CD8-positive, alpha-beta memory T cell (primary cell): ENCODE measurements at regions not wholly inside any gene's neighbourhood (a gene's known extent, or its start where the extent isn't known, plus 50 kb on each side); places are given as distances from the start of the nearest gene placed in this dataset.

Source experiments
- CTCF ChIA-PET: fragments of 350-600 bp; sonication (Branson Sonifier 250); formaldehyde crosslinking; loops from one replicate; lab custom pipeline; 2021; ENCODE audit warnings: antibody characterized with exemption; lab: Charles Lee
- POLR2A ChIA-PET: fragments of 350-600 bp; sonication (Branson Sonifier 250); formaldehyde crosslinking; loops from one replicate; lab custom pipeline; 2021; ENCODE audit warnings: antibody characterized with exemption; lab: Charles Lee
- DNase-seq, 5 donors: peaks; one replicate each; pipeline versions ENCODE4 v3.0.0 to v3.0.0-alpha.2; 2020 to 2022; ENCODE audit warnings: mixed read lengths in 1 of 5
- H3K27ac ChIP-seq: one replicate; pipeline ENCODE4 v1.7.0; 2013; ENCODE audit warnings: low read depth, mild to moderate bottlenecking, low read length, moderate library complexity
- H3K27me3 ChIP-seq: 2 replicates; pipeline ENCODE4 v1.7.0; 2013; ENCODE audit warnings: low read length, mild to moderate bottlenecking; ENCODE audit not compliant: insufficient read depth, poor library complexity, severe bottlenecking
- H3K36me3 ChIP-seq: 2 replicates; pipeline ENCODE4 v1.7.0; 2013; ENCODE audit warnings: mild to moderate bottlenecking, low read length, moderate library complexity; ENCODE audit not compliant: insufficient read depth
- H3K4me1 ChIP-seq: 2 replicates; pipeline ENCODE4 v1.7.0; 2013; ENCODE audit warnings: mild to moderate bottlenecking, low read length, moderate library complexity; ENCODE audit not compliant: insufficient read depth
- H3K4me3 ChIP-seq: 2 replicates; pipeline ENCODE4 v1.7.0; 2013; ENCODE audit warnings: mild to moderate bottlenecking, low read length
- H3K9me3 ChIP-seq: 2 replicates; pipeline ENCODE4 v1.7.0; 2013; ENCODE audit warnings: mild to moderate bottlenecking, low read length
- H3K27ac Mint-ChIP-seq, 8 donors: one replicate each; pipeline ENCODE4 v1.8.0; 2020 to 2021; ENCODE audit warnings: mixed read lengths in 8 of 8, mild to moderate bottlenecking in 6 of 8, inconsistent platforms in 3 of 8, moderate library complexity in 3 of 8
- H3K27me3 Mint-ChIP-seq, 2 donors: one replicate each; pipeline ENCODE4 v1.8.0; 2020 to 2021; ENCODE audit warnings: mixed read lengths in 2 of 2, mild to moderate bottlenecking in 1 of 2, moderate library complexity in 1 of 2
- H3K36me3 Mint-ChIP-seq, 3 donors: one replicate each; pipeline ENCODE4 v1.8.0; 2020 to 2021; ENCODE audit warnings: mixed read lengths in 3 of 3, inconsistent platforms in 1 of 3, mild to moderate bottlenecking in 1 of 3
- H3K4me1 Mint-ChIP-seq, 3 donors: one replicate each; pipeline ENCODE4 v1.8.0; 2020 to 2021; ENCODE audit warnings: mixed read lengths in 3 of 3, inconsistent platforms in 1 of 3, mild to moderate bottlenecking in 1 of 3
- H3K4me3 Mint-ChIP-seq, 7 donors: one replicate each; pipeline ENCODE4 v1.8.0; 2020 to 2021; ENCODE audit warnings: mixed read lengths in 7 of 7, mild to moderate bottlenecking in 6 of 7, moderate library complexity in 4 of 7, inconsistent platforms in 2 of 7
- H3K9me3 Mint-ChIP-seq, 5 donors: one replicate each; pipeline ENCODE4 v1.8.0; 2020 to 2022; ENCODE audit warnings: mixed read lengths in 5 of 5, mild to moderate bottlenecking in 3 of 5, moderate library complexity in 2 of 5, inconsistent platforms in 1 of 5

DNA sequence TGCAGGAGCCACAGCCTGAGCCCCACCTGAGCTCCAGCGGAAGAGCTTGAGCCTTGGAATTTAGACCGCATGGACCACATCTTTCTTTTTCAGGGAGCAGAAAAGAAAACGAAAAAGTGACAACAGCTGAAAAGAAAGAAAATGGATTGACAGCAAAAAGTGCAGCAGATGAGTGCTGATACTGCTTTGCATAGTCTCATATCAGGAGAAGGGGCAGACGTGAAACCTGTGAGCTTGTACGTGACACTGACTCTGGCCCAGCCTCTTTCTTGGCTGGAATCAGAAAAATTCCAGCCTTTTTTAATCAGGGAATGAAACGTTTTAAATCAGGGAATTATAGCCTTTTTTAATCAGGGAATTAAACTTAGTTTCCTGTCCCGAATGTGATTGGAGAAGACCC lies 1296.5 kb downstream of the TMEM121 start:
- Mint-ChIP-seq H3K27me3 (peaks cover 18 to 58% of the 10 kb centered on the region in 2 donors), H3K4me1 (no peaks in the 10 kb centered on the region), H3K4me3 (peak overlapping the region in 1 of 7 donors; percentile 66), H3K27ac (no peak overlapping the region), H3K36me3 (no peaks in the 10 kb centered on the region), H3K9me3 (no peaks in the 10 kb centered on the region)
- ChIA-PET CTCF (no interaction called here), POLR2A (no interaction called here)
- H3K27ac ChIP-seq, result no peak overlapping the region
- H3K4me3 ChIP-seq, result no peak overlapping the region
- H3K4me1 ChIP-seq, result no peaks in the 10 kb centered on the region
- H3K36me3 ChIP-seq, result no peaks in the 10 kb centered on the region
- H3K27me3 ChIP-seq, result no peaks in the 10 kb centered on the region
- no peaks in the 10 kb centered on the region for H3K9me3 ChIP-seq
- DNase-seq, result no peak

DNA sequence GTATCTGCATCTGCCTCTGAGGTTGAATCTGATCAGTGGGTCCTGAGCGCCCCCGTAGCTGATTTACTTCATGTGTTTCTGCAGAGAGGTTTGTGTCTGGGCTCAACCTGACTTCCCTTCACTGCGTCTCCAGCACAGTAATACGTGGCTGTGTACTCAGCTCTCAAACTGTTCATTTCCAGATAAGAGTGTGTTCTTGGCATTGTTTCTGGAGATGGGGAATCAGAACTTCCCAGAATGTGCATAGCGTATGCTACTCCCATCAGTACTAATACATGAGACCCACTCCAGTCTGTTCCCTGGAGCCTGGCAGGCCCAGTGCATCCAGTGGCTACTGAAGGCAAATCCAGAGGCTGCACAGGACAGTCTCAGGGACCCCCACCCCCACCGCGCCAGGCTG lies 1297.2 kb downstream of the TMEM121 start:
- H3K27me3 Mint-ChIP-seq, result peaks cover 18 to 55% of the 10 kb centered on the region in 2 donors
- ChIA-PET CTCF (no interaction called here), POLR2A (no interaction called here)

DNA sequence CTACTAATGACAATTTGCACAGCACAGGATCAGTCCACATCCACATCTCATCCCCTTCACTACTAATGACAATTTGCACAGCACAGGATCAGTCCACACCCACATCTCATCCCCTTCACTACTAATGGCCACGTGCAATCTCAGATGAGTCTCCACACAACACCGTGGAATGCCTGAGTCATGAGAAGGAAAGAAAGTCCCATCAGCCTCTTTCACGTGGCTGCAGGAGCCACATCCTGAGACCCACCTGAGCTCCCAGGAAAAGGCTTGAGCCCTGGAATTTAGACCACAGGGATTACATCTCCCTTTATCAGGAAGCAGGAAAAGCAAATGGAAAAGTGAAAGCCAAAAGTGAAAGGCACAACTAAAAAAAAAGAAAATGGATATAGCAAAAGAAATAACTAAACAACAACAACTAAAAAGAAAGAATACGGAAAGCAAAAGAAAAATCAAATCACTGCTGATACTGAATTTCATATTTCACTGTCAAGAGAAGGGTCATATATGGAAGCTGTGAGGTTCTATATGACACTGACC lies 1300.5 kb downstream of the TMEM121 start:
- Mint-ChIP-seq H3K4me1 (no peaks in the 10 kb centered on the region), H3K36me3 (no peaks in the 10 kb centered on the region), H3K27me3 (peaks cover 5 to 36% of the 10 kb centered on the region in 2 donors), H3K9me3 (peaks cover 0 to 2% (median 0%) of the 10 kb centered on the region in 5 donors), H3K27ac (no peak overlapping the region), H3K4me3 (no peak overlapping the region)
- CTCF ChIA-PET, result no interaction called here
- Histone ChIP-seq H3K27ac (no peak overlapping the region), H3K9me3 (no peaks in the 10 kb centered on the region), H3K27me3 (no peaks in the 10 kb centered on the region), H3K36me3 (no peaks in the 10 kb centered on the region), H3K4me1 (no peaks in the 10 kb centered on the region), H3K4me3 (no peak overlapping the region)
- POLR2A ChIA-PET, result no interaction called here
- no peak for DNase-seq

More for the DNA sequence above, 1297.2 kb downstream of the TMEM121 start:
- H3K9me3 ChIP-seq, result no peaks in the 10 kb centered on the region
- no peak overlapping the region for H3K27ac ChIP-seq
- Mint-ChIP-seq H3K36me3 (no peaks in the 10 kb centered on the region), H3K4me1 (no peaks in the 10 kb centered on the region), H3K4me3 (no peak overlapping the region), H3K9me3 (no peaks in the 10 kb centered on the region), H3K27ac (no peak overlapping the region)
- no peak overlapping the region for H3K4me3 ChIP-seq
- H3K4me1 ChIP-seq, result no peaks in the 10 kb centered on the region
- no peak for DNase-seq
- H3K36me3 ChIP-seq, result no peaks in the 10 kb centered on the region
- H3K27me3 ChIP-seq, result no peaks in the 10 kb centered on the region

DNA sequence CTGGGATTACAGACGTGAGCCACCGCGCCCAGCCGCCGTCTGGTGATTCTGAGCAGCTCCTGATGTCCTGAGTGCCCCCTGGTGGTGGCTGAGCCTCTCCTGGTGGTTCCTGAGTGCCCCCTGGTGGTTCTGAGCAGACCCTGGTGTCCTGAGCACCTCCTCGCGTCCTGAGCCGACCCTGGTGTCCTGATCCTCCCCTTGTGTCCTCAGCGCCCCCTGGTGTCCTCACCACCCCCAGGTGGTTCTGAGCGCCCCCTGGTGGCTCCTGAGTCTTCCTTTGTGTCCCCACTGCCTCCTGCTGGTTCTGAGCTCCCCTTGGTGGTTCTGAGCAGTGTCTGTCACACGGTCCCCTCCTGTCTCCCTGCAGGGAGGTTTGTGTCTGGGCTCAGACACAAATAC lies 1304.9 kb downstream of the TMEM121 start:
- CTCF ChIA-PET, result interaction anchor here (1.0 to 2.4 kb wide), 5 partner anchors 9 to 170 kb away, joined by 3 to 27 read pairs (median 7); no protein-coding TSS in a partner anchor
- no peaks in the 10 kb centered on the region for H3K4me1 Mint-ChIP-seq
- H3K36me3 Mint-ChIP-seq, result peaks cover 0 to 5% (median 0%) of the 10 kb centered on the region in 3 donors
- peak overlapping the region in 1 of 8 donors; percentile 41 for H3K27ac Mint-ChIP-seq
- POLR2A ChIA-PET, result no interaction called here
- H3K27me3 Mint-ChIP-seq, result peaks cover 7 to 24% of the 10 kb centered on the region in 2 donors
- peaks cover 0 to 2% (median 0%) of the 10 kb centered on the region in 5 donors for H3K9me3 Mint-ChIP-seq
- H3K4me3 ChIP-seq, result no peak overlapping the region
- no peak overlapping the region for H3K27ac ChIP-seq
- H3K27me3 ChIP-seq, result peaks cover 6% of the 10 kb centered on the region
- no peak overlapping the region for H3K4me3 Mint-ChIP-seq
- no peaks in the 10 kb centered on the region for H3K9me3 ChIP-seq
- no peaks in the 10 kb centered on the region for H3K36me3 ChIP-seq
- H3K4me1 ChIP-seq, result no peaks in the 10 kb centered on the region
- DNase-seq, result peak; percentile 12 to 56 (median 37)

DNA sequence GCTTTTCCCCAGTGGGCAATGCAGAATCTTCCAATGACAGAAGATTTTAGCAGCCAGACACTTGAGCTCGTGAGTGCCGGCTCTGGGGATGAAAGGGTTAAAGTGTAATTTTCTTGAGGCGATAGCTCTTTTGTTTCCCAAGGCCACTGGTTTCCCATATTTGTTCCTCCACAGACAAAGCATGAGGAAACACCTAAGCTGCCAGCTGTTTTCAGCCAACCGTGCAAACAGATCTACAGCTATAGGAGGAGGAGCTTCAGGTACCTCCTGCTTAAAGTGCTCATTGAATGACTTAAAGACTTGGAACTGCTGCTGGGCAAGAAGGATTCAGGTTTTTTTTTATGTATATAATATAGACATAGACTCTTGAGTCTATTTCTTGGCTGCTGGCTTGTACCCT lies 1311.5 kb downstream of the TMEM121 start:
- Mint-ChIP-seq H3K36me3 (peaks cover 0 to 5% (median 5%) of the 10 kb centered on the region in 3 donors), H3K4me3 (no peak overlapping the region), H3K9me3 (peaks cover 0 to 2% (median 0%) of the 10 kb centered on the region in 5 donors), H3K27me3 (peaks cover 6 to 20% of the 10 kb centered on the region in 2 donors), H3K27ac (no peak overlapping the region), H3K4me1 (peaks cover 1 to 8% (median 2%) of the 10 kb centered on the region in 3 donors)
- no peaks in the 10 kb centered on the region for H3K9me3 ChIP-seq
- no peaks in the 10 kb centered on the region for H3K4me1 ChIP-seq
- H3K27ac ChIP-seq, result no peak overlapping the region
- H3K36me3 ChIP-seq, result no peaks in the 10 kb centered on the region
- ChIA-PET POLR2A (no interaction called here), CTCF (interaction anchor here (4.8 kb wide), 1 partner anchor 35 kb away, joined by 21 read pairs; no protein-coding TSS in a partner anchor)
- peaks cover 4% of the 10 kb centered on the region for H3K27me3 ChIP-seq
- no peak for DNase-seq
- H3K4me3 ChIP-seq, result no peak overlapping the region

DNA sequence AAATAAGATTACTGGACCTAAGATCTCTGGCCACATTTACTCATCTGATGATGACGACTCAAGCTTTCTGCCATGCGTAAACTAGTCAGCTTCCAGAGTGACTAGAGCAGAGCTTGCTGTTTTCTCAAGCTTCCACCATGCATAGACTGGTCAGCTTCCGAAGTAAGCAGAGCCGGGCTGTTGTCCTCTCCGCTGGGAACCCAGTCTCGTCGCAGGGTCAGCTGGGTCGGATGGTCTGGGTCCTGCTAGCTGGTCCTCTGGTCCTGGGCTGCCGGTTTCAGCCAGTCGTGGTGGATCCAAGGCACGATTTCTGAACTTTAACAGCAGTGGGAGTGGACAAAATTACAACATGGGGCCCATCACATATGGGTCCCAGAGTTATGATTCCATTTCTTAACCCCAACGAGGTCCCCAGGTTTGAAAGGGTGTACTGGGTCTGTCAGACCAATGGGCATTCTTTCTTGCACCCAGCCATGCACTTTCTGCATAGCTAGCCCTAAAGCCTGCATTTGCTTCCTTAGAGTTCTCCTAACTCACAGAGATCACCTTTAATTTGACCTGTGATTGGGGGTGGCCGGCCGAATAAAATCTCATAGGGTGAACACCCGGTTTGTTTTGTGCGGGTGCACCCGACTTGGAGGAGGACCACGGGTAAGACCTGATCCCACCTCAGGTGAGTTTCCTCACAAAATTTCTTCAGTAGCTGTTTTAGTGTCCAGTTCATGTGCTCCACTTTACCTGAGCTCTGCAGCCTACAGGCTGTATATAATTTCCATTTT lies 1312.8 kb downstream of the TMEM121 start:
- H3K9me3 Mint-ChIP-seq, result no peaks in the 10 kb centered on the region
- CTCF ChIA-PET, result interaction anchor here (1.1 to 4.8 kb wide), 4 partner anchors 8 to 34 kb away, joined by 3 to 27 read pairs (median 12); no protein-coding TSS in a partner anchor
- DNase-seq, result no peak
- peaks cover 0 to 5% (median 3%) of the 10 kb centered on the region in 3 donors for H3K36me3 Mint-ChIP-seq
- H3K4me3 Mint-ChIP-seq, result no peak overlapping the region
- H3K4me1 Mint-ChIP-seq, result peaks cover 12 to 21% (median 14%) of the 10 kb centered on the region in 3 donors
- POLR2A ChIA-PET, result no interaction called here
- H3K27ac Mint-ChIP-seq, result peak overlapping the region in 2 of 8 donors; percentile 29 to 47
- H3K36me3 ChIP-seq, result no peaks in the 10 kb centered on the region
- H3K27ac ChIP-seq, result no peak overlapping the region
- H3K4me1 ChIP-seq, result peaks cover 8% of the 10 kb centered on the region
- H3K27me3 Mint-ChIP-seq, result peaks cover 6 to 10% of the 10 kb centered on the region in 2 donors
- no peaks in the 10 kb centered on the region for H3K27me3 ChIP-seq
- no peaks in the 10 kb centered on the region for H3K9me3 ChIP-seq
- H3K4me3 ChIP-seq, result no peak overlapping the region

DNA sequence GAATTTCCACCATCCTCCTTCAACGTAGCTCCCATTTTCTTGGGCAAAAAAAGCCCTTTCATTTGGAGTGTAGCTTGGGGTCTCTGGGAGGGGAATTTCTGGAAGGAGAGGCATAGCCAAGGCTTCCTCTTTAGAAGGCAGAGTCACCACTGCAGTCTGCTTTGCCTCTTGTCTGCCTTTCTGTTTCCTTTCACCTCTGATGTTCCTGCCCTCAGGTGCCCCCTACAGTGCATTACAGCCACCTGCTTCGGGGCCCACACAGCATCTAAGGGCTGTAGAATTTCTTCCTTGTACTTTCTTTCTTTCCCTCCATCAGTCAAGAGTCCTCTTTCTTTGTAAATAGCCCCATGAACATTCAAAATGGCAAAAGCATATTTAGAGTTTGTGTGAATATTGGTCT lies 1313.9 kb downstream of the TMEM121 start:
- Mint-ChIP-seq H3K4me3 (peak overlapping the region in 1 of 7 donors; percentile 3), H3K27ac (peak overlapping the region in 3 of 8 donors; percentile 9 to 91 (median 77)), H3K36me3 (peaks cover 0 to 9% (median 5%) of the 10 kb centered on the region in 3 donors), H3K4me1 (peaks cover 16 to 23% (median 17%) of the 10 kb centered on the region in 3 donors), H3K27me3 (peaks cover 2 to 3% of the 10 kb centered on the region in 2 donors), H3K9me3 (no peaks in the 10 kb centered on the region)
- Histone ChIP-seq H3K27me3 (no peaks in the 10 kb centered on the region), H3K4me1 (peaks cover 8% of the 10 kb centered on the region), H3K4me3 (no peak overlapping the region), H3K27ac (no peak overlapping the region), H3K36me3 (no peaks in the 10 kb centered on the region), H3K9me3 (no peaks in the 10 kb centered on the region)
- DNase-seq, result peak in 1 of 5 donors; percentile 32
- ChIA-PET CTCF (interaction anchor here (1.1 to 4.8 kb wide), 5 partner anchors 9 to 33 kb away, joined by 3 to 27 read pairs (median 4); no protein-coding TSS in a partner anchor), POLR2A (no interaction called here)

DNA sequence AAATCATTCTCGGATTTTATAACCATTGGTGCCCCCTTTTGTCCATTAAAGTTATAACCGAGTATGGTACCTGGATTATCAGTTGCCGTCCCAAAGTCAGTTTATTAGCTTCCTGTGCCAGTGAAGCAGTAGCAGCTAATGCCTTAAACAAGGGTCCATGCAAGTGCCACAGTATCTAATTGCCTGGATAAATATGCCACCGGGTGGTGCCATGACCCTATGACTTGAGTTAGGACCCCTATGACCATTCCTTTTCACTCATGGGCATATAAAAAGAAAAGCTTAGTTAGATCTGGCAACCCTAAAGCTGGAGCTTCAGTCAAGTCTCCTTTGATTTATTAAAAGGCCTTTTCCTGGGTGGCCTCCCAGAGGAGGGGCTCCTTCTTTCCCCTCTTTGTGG lies 1314.6 kb downstream of the TMEM121 start:
- Mint-ChIP-seq H3K27me3 (no peaks in the 10 kb centered on the region), H3K9me3 (no peaks in the 10 kb centered on the region), H3K36me3 (peaks cover 0 to 9% (median 5%) of the 10 kb centered on the region in 3 donors), H3K4me3 (peak overlapping the region in 2 of 7 donors; percentile 9 to 44), H3K4me1 (peaks cover 22 to 31% (median 24%) of the 10 kb centered on the region in 3 donors), H3K27ac (peak overlapping the region in 2 of 8 donors; percentile 27 to 71)
- Histone ChIP-seq H3K4me1 (peaks cover 8% of the 10 kb centered on the region), H3K9me3 (no peaks in the 10 kb centered on the region), H3K36me3 (no peaks in the 10 kb centered on the region), H3K4me3 (no peak overlapping the region), H3K27ac (no peak overlapping the region), H3K27me3 (no peaks in the 10 kb centered on the region)
- no peak for DNase-seq
- POLR2A ChIA-PET, result no interaction called here
- CTCF ChIA-PET, result interaction anchor here (1.1 to 4.8 kb wide), 3 partner anchors 10 to 32 kb away, joined by 3 to 27 read pairs (median 21); no protein-coding TSS in a partner anchor
